ENCODE measurements at regions not wholly inside any gene's neighbourhood (a gene's known extent, or its start where the extent isn't known, plus 50 kb on each side); places are given as distances from the start of the nearest gene placed in this dataset.
"Not testable (repeated sequence)": the region's sequence is repeated elsewhere in the genome, so short reads cannot be mapped to it uniquely, and the experiment has no call there.

- TF ChIP-seq, protein P1, sequence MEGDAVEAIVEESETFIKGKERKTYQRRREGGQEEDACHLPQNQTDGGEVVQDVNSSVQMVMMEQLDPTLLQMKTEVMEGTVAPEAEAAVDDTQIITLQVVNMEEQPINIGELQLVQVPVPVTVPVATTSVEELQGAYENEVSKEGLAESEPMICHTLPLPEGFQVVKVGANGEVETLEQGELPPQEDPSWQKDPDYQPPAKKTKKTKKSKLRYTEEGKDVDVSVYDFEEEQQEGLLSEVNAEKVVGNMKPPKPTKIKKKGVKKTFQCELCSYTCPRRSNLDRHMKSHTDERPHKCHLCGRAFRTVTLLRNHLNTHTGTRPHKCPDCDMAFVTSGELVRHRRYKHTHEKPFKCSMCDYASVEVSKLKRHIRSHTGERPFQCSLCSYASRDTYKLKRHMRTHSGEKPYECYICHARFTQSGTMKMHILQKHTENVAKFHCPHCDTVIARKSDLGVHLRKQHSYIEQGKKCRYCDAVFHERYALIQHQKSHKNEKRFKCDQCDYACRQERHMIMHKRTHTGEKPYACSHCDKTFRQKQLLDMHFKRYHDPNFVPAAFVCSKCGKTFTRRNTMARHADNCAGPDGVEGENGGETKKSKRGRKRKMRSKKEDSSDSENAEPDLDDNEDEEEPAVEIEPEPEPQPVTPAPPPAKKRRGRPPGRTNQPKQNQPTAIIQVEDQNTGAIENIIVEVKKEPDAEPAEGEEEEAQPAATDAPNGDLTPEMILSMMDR (IDR thresholded peaks at IDR 0.05) = not testable (repeated sequence)
- TF ChIP-seq POLR2A (IDR thresholded peaks at IDR 0.05) = not testable (repeated sequence)
Measured at GRCh38 chr13:25014398-25014973, 81.5 kb upstream of the PABPC3 start.

All from heart left ventricle (tissue), 13 donors.